Lower lobe of right lung (tissue), 2 donors: ENCODE measurements at regions not wholly inside any gene's neighbourhood (a gene's known extent, or its start where the extent isn't known, plus 50 kb on each side); places are given as distances from the start of the nearest gene placed in this dataset.

Experiments used
- ATAC-seq, 2 donors: fragments of 200-7000 bp; cut with Tn5 transposase; one replicate each; pipeline ENCODE4 v1.9.1; 2020 to 2022; ENCODE audit warnings: mild to moderate bottlenecking in 2 of 2, moderate library complexity in 2 of 2
- DNase-seq: peaks from one replicate; pipeline ENCODE4 v3.0.0-alpha.2; 2020
- H3K27ac ChIP-seq: fragments of 200-600 bp; one replicate; pipeline ENCODE4 v1.8.0; 2022
- H3K27me3 ChIP-seq: fragments of 200-600 bp; one replicate; pipeline ENCODE4 v1.8.0; 2022; ENCODE audit warnings: low read depth
- H3K36me3 ChIP-seq: fragments of 200-600 bp; one replicate; pipeline ENCODE4 v1.8.0; 2022; ENCODE audit warnings: mild to moderate bottlenecking
- H3K4me1 ChIP-seq: fragments of 200-600 bp; one replicate; pipeline ENCODE4 v1.8.0; 2022
- H3K4me3 ChIP-seq: fragments of 200-600 bp; one replicate; pipeline ENCODE4 v1.8.0; 2022; ENCODE audit warnings: mild to moderate bottlenecking
- H3K9me3 ChIP-seq: fragments of 200-600 bp; one replicate; pipeline ENCODE4 v1.8.0; 2022
- CTCF ChIP-seq: fragments of 200-600 bp; IDR thresholded peaks from one replicate; pipeline ENCODE4 v1.8.0; 2022; ENCODE audit warnings: antibody characterized with exemption, mild to moderate bottlenecking
- intact Hi-C: fragments of 100-400 bp; cut with DNase I; formaldehyde crosslinking; loops from one replicate; pipeline ENCODE4 v1.11.0; 2022
- donor health status: DM: no; HTN: yes; CAD: no; lungs with severe emphysema.

- no peak overlapping the region for H3K4me3 ChIP-seq
- ATAC-seq (no peak), DNase-seq (no peak)
- intact Hi-C loops, result no loop called here
- H3K4me1 ChIP-seq, result peaks cover 12% of the 10 kb centered on the region
- no peaks in the 10 kb centered on the region for H3K36me3 ChIP-seq
- no peaks in the 10 kb centered on the region for H3K27me3 ChIP-seq
- H3K27ac ChIP-seq, result no peak overlapping the region
- no peaks in the 10 kb centered on the region for H3K9me3 ChIP-seq
- no peak for TF ChIP-seq CTCF
Measured at GRCh38 chr10:44196336-44196735, 188.6 kb downstream of the CXCL12 start.

- no peaks in the 10 kb centered on the region for H3K9me3 ChIP-seq
- intact Hi-C loops, result no loop called here
- no peak overlapping the region for H3K4me3 ChIP-seq
- H3K27me3 ChIP-seq, result no peaks in the 10 kb centered on the region
- H3K36me3 ChIP-seq, result no peaks in the 10 kb centered on the region
- H3K27ac ChIP-seq, result no peak overlapping the region
- no peak for TF ChIP-seq CTCF
- DNase-seq (no peak), ATAC-seq (no peak)
- peaks cover 12% of the 10 kb centered on the region for H3K4me1 ChIP-seq
Measured at GRCh38 chr10:44196008-44196320, 188.9 kb downstream of the CXCL12 start.

- peaks cover 12% of the 10 kb centered on the region for H3K4me1 ChIP-seq
- H3K4me3 ChIP-seq, result no peak overlapping the region
- no peaks in the 10 kb centered on the region for H3K27me3 ChIP-seq
- no peaks in the 10 kb centered on the region for H3K9me3 ChIP-seq
- DNase-seq, result no peak
- TF ChIP-seq CTCF, result no peak
- H3K36me3 ChIP-seq, result no peaks in the 10 kb centered on the region
- intact Hi-C loops, result no loop called here
- no peak overlapping the region for H3K27ac ChIP-seq
- ATAC-seq, result peak; percentile 37 to 49
Measured at GRCh38 chr10:44195112-44196007, 189.5 kb downstream of the CXCL12 start.

GRCh38 chr10:44194435-44194834 is 190.5 kb downstream of the CXCL12 start:
- no peak overlapping the region for H3K27ac ChIP-seq

GRCh38 chr10:44193567-44194220 is 191.2 kb downstream of the CXCL12 start:
- DNase-seq (no peak), ATAC-seq (no peak)
- H3K4me1 ChIP-seq, result peaks cover 12% of the 10 kb centered on the region
- no peaks in the 10 kb centered on the region for H3K36me3 ChIP-seq
- no peak overlapping the region for H3K27ac ChIP-seq
- intact Hi-C loops, result no loop called here
- no peaks in the 10 kb centered on the region for H3K27me3 ChIP-seq
- H3K9me3 ChIP-seq, result no peaks in the 10 kb centered on the region
- no peak for TF ChIP-seq CTCF
- no peak overlapping the region for H3K4me3 ChIP-seq

More at GRCh38 chr10:44194435-44194834, 190.5 kb downstream of the CXCL12 start:
- no peaks in the 10 kb centered on the region for H3K9me3 ChIP-seq
- no peaks in the 10 kb centered on the region for H3K27me3 ChIP-seq
- intact Hi-C loops, result no loop called here
- TF ChIP-seq CTCF, result no peak
- ATAC-seq (no peak), DNase-seq (no peak)
- H3K4me1 ChIP-seq, result peaks cover 12% of the 10 kb centered on the region
- no peak overlapping the region for H3K4me3 ChIP-seq
- H3K36me3 ChIP-seq, result no peaks in the 10 kb centered on the region
